Activated CD8-positive, alpha-beta memory T cell treated with anti-CD3 and anti-CD28 coated beads, Interleukin-2, amount 50 U/mL, for 48 hours (primary cell): ENCODE measurements at regions not wholly inside any gene's neighbourhood (a gene's known extent, or its start where the extent isn't known, plus 50 kb on each side); places are given as distances from the start of the nearest gene placed in this dataset.
"Not testable (repeated sequence)": the region's sequence is repeated elsewhere in the genome, so short reads cannot be mapped to it uniquely, and the experiment has no call there.

ENCODE experiments used
- DNase-seq: peaks from one replicate; pipeline ENCODE4 v3.0.0-alpha.2; 2020

- no peak for DNase-seq
These were observed 72.5 kb downstream of the LHX2 start for GRCh38 chr9:124084087-124084486.

- DNase-seq, result no peak
These were observed 75.7 kb downstream of the LHX2 start for GRCh38 chr9:124087226-124087625.

- no peak for DNase-seq
These were observed 76.9 kb downstream of the LHX2 start for GRCh38 chr9:124088476-124088837.

DNA sequence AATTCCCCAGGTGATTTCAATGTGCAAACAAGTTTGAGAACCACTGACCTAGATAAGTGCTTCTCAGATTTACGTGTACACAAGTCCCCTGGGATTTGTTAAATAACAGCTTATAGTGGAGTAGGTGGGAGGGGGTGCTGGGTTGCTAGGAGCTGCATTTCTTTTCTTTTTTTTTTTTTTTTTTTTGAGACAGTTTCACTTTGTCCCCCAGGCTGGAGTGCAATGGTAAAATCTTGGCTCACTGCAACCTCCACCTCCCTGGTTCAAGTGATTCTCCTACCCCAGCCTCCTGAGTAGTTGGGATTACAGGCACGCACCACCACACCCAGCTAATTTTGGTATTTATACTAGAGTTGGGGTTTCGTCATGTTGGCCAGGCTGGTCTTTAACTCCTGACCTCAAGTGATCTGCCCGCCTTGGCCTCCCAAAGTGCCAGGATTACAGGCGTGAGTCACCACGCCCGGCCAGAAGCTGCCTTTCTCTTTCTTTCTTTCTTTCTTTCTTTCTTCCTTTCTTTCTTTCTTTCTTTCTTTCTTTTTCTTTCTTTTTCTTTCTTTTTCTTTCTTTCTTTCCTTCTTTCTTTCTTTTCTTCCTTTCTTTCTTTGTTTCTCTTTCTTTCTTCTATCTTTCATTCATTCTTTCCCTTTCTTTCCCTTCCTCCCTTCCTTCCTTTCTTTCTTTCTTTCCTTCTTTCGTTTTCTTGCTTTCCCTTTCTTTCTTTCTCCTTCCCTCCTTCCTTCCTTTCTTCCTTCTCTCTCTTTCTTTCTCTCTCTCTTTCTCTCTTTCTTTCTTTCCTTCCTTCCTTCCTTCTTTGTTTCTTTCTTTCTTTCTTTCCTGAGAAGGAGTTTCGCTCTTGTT is 78.3 kb downstream of the LHX2 start:
- DNase-seq, result not testable (repeated sequence)

DNA sequence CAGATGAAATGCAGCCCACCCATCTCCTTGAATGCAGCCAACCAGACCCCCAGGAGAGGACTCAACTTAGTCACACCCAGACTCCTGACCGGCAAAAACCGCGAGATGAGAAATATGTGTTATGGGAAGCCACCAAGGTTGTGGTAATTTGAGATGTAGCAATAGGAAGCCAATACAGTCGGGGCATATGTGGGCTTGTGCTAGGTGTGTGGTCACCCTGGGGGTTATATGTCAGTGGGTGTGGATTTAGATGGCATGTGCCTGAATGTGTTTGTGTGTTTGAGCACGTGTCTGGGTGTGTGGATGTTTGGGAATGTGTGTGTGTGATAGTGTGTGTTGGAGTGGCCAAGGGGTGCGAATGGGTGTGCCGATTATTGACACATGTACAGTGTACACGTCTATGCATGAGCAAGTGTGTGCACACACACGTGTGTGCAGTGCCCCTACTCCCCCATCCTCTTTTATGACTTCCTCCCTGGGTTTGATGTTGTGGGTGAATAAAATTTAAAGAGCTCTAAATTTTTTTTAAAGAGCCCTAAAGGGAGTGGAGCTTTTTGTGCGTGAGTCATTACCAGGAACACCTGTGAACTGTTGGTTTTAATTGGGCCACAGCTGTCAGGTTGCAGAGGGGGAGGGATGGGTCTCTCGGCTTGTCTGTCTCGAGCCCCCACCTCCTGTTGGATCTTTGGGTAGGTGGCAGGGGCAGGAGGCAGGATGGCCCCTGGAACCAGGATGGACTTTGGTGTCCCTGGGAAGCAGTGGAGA is 86.8 kb downstream of the LHX2 start:
- no peak for DNase-seq

DNA sequence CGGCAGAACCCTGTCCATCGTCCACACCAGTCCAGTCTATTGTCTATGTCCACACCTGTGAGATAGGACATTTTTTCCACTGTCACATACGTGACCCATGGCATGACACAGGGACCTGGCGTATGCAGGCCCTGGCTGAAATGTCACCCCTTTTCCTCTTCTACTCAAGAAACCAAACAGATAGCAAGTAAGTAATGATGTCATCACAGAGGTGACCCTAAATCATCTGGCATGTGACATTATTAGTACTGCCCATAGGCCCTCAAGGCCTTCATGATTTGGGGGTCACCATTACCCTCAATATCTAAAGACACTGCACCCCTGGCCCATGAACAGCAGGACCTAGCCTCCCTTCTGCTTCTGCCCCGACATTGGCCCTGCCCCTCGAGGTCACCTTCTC is 88.3 kb downstream of the LHX2 start:
- DNase-seq, result no peak

GRCh38 chr9:124101215-124101968 is 89.8 kb downstream of the LHX2 start:
- DNase-seq, result no peak

DNA sequence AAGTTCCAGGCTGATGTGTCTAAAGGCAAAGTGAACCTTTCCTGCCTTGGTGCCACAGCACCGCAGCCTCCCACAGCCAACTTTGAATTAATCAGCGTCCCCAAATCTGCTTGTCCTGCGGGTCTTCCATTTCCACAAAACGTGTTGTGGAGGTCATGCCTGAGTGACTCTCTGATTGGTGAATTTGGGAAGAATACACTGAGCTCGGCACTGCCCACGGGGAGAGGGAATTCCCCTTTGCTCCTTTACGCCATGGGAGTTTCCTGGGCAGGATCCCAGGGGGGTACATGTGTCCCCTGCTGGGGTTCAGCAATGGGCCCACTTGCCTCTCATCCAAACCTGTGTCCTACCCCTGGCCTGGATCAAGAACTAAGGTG is 90.4 kb downstream of the LHX2 start:
- DNase-seq, result no peak

- no peak for DNase-seq
These were observed 90.8 kb downstream of the LHX2 start for GRCh38 chr9:124102363-124102762.

- no peak for DNase-seq
These were observed 93.7 kb downstream of the LHX2 start for GRCh38 chr9:124105266-124105665.

GRCh38 chr9:124108216-124108615 is 96.6 kb downstream of the LHX2 start:
- DNase-seq, result no peak

DNA sequence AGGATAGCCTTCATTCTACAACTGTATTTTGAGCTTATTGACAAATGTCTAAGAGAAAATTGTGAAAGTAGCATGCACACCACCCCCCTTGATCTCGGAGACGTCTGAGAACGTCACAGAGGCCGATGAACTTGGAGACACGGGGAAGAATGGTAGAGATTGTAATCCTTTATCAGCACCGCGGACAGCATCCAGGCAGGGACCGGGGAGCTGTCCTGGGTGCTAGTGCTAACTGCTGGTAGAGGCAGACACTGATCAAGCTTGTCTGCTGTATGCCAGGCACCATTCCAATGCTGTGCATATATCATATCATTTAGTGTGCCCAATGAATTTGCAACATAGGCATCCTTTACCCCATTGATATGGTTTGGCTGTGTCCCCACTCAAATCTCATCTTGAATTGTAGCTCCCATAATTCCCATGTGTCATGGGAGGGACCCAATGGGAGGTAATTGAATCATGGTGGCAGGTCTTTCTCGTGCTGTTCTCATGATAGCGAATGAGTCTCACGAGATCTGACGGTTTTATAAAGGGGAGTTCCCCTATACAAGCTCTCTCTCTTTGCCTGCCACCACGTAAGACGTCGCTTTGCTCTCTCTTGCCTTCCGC is 98.8 kb downstream of the LHX2 start:
- peak; percentile 77 for DNase-seq

DNA sequence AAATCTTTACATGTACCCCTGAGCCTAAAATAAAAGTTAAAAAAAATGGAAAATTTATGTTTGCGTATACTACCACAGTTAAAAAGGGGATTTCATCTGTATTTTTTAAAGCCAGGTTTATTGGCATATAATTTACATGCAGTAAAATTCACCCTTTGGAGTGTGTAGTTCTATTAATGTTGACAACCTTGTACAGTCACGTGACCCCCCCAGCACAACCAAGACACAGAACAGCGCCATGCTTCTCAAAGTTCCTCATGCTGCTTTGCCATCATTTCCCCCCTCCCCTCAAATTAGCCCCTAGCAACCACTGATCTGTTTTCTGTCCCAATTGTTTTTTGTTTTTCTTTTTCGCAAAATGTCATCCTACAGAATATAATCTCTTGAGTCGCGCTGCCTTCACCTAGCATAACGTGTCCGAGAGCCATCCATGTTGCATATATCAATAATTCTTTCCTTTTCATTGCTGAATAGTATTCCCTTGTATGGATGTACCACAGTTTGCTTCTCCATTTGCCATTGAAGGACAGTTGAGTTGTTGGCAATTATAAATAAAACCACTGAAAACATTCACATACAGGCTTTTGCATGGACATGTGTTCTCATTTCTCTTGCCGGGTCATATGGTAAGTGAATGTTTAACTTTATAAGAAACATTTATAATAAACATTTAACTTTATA is 105.3 kb downstream of the LHX2 start:
- DNase-seq, result no peak

GRCh38 chr9:124118894-124119293 is 107.3 kb downstream of the LHX2 start:
- DNase-seq, result no peak

GRCh38 chr9:124120272-124120671 is 108.7 kb downstream of the LHX2 start:
- no peak for DNase-seq

GRCh38 chr9:124121725-124122124 is 110.2 kb downstream of the LHX2 start:
- no peak for DNase-seq

- no peak for DNase-seq
These were observed 110.8 kb downstream of the LHX2 start for GRCh38 chr9:124122321-124122720.

DNA sequence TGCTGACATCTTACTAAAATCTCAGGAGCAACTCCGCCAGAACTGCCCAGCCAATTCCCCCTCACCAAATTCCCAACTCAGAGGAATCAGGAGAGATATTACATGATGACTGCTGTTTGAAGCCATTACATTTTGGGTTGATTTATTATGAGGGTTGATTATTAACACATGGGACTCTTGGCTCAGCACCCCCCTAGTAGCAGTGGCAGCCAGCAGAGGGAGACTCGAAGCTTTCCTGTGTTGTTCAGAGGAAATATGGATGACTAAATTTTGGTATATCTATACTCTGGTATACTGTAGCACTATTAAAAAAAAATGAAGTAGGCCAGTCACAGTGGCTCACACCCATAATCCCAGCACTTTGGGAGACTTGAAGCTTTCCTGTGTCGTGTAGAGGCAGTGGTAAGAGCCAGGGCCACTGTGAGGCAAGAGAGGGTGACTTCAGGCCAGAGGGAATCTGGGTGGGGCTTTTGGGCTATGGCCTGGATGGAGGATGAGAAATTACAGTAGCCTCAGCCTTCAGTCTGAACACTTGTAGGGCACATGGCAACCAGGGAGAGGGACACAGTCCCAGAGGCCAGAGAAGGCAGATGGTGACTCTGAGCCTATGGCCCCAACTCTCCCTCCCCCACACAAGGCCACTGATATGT is 111.4 kb downstream of the LHX2 start:
- DNase-seq, result no peak

DNA sequence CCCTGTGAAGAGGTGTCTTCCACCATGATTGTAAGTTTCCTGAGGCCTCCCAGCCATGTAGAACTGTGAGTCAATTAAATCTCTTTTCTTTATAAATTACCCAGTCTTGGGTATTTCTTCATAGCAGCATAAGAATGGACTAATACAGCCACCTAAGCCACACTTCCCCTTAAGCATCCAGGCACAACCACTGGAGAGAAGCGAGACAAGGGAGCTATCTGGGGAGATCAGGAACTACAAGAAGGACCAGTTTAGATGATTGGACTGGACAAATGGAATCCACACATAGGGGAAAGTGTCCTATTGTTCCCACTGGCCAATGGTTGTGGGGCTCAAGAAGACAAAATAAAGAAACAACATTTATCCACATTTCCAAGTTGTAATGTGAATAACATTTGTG is 112.1 kb downstream of the LHX2 start:
- not testable (repeated sequence) for DNase-seq

DNA sequence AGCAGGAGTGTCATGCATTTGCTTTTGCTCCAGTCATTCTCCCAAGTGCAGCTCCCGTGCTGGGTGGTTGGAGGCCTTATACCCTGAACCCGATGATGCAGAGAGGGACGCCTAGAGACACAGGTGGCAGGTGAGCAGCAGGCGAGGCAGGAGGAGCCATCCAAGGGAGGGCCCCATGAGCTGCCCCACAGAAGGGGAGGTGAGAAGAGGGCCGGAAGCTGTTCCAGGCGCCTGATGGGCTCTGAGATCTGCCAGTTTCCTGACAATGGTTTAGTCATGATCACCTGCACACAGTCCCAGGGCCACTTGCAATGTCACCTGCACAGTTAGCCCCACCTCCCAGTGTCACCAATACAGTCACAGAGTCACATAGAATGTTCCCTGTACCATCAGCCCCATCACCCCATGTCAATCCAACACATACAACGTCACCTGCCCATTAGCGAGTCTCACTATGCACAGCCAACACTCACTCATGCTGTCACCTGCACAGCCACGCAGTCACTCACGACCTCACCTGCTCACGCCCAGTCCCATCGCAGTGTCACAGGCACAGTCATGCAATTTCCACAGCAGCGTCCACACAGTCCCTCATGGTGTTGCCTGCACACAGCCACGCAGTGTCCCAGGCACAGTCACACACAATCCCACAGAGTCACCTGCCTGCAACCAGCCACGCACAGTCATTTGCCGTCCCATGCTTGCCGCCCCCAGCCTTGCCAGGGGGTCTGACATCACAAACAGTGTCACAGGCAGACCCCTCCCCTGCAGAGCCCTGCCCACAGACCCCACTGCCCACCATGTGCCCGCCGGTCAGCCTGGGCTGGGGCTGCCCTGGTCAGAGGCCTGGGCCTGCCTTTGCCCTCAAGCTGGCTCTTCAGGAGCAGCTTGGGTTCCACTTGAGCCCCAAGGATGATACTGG is 113.4 kb downstream of the LHX2 start:
- no peak for DNase-seq

DNA sequence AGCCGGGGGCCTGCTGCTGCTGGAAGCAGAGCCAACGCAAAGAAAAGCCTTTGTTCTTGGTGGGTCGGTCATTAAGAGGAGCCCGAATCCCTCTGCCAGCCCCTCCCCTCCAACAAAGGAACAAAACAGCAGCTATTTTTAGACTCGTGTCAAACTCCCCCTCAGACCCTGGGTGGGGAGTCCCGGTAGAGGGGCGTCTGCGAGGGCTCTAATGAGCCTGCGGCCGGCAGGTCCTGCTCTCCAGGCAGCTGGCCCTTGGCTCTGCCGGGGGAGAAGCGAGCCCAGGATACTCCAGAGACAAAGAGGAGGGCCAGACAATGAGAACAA is 114.0 kb downstream of the LHX2 start:
- DNase-seq, result no peak
